ENCODE measurements at regions not wholly inside any gene's neighbourhood (a gene's known extent, or its start where the extent isn't known, plus 50 kb on each side); places are given as distances from the start of the nearest gene placed in this dataset.

DNA sequence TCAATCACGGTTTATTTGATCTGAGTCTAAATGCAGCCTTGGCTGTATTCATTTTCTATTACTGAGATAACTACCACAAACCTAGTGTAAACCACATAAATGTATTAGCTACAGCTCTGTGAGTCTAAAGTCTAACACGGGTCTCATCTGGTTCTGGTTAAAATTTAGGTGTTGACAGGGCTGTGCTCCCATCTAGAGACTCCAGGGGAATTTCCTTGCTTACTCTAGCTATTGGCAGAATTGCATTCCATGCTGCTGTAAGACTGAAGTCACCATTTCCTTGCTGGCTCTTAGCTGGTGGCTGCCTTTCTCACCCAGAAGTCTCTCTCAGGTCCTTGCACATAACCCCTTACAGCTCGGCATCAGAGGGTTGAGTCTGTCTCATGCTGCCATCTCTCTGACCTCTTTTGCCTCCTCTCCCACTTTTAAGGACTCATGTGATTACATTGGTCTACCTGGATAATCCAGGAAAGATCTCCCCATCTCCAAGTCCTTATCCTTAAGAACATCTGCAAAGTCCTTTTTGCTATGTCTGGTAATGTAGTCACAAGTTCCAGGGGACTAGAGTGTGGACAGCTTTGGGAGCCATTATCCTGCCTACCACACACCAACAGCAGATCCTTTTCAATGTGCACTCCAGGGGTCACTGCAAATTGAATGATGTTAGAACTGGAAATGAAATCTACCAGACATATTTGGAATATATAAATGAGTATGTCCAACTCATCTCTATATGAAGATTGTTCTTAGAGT lies 207.0 kb upstream of the AGAP1 start:
- TF ChIP-seq CTCF (IDR thresholded peaks at IDR 0.05) (no peak), POLR2A (IDR thresholded peaks at IDR 0.05) (no peak)

All from breast epithelium (tissue), 3 donors.